Parathyroid adenoma (tissue), 2 donors: ENCODE measurements at regions not wholly inside any gene's neighbourhood (a gene's known extent, or its start where the extent isn't known, plus 50 kb on each side); places are given as distances from the start of the nearest gene placed in this dataset.
"Not testable (repeated sequence)": the region's sequence is repeated elsewhere in the genome, so short reads cannot be mapped to it uniquely, and the experiment has no call there.

Experiments used
- H2AFZ ChIP-seq: fragments of 300-600 bp; sonication (generic); one replicate; pipeline ENCODE4 v1.7.0; 2017; ENCODE audit warnings: antibody characterized with exemption, mild to moderate bottlenecking
- H3K27ac ChIP-seq: fragments of 300-600 bp; sonication (generic); one replicate; pipeline ENCODE4 v1.7.0; 2017
- H3K27me3 ChIP-seq: fragments of 300-600 bp; sonication (generic); one replicate; pipeline ENCODE4 v1.7.0; 2017; ENCODE audit warnings: low read length; ENCODE audit not compliant: control insufficient read depth, insufficient read depth
- H3K36me3 ChIP-seq: fragments of 300-600 bp; sonication (generic); one replicate; pipeline ENCODE4 v1.7.0; 2017; ENCODE audit warnings: low read length; ENCODE audit not compliant: control insufficient read depth, insufficient read depth
- H3K4me1 ChIP-seq: fragments of 300-600 bp; sonication (generic); one replicate; pipeline ENCODE4 v1.7.0; 2017; ENCODE audit warnings: control low read depth
- H3K4me2 ChIP-seq: fragments of 300-600 bp; sonication (generic); one replicate; pipeline ENCODE4 v1.7.0; 2017; ENCODE audit warnings: low read length
- H3K4me3 ChIP-seq: fragments of 300-600 bp; sonication (generic); one replicate; pipeline ENCODE4 v1.7.0; 2017; ENCODE audit warnings: low read depth, low read length
- H3K79me2 ChIP-seq: fragments of 300-600 bp; sonication (generic); one replicate; pipeline ENCODE4 v1.7.0; 2017; ENCODE audit warnings: control low read depth
- H3K9ac ChIP-seq: fragments of 300-600 bp; sonication (generic); one replicate; pipeline ENCODE4 v1.7.0; 2017; ENCODE audit warnings: mild to moderate bottlenecking
- H3K9me3 ChIP-seq: fragments of 300-600 bp; sonication (generic); one replicate; pipeline ENCODE4 v1.7.0; 2017; ENCODE audit warnings: low read length; ENCODE audit not compliant: control insufficient read depth
- CTCF ChIP-seq: fragments of 300-600 bp; sonication (generic); IDR thresholded peaks from one replicate; pipeline ENCODE4 v1.7.0; 2017; ENCODE audit warnings: antibody characterized with exemption, mild to moderate bottlenecking
- donor health status: primary hyperparathyroidism.

- Histone ChIP-seq H3K4me2 (no peak overlapping the region), H3K36me3 (no peaks in the 10 kb centered on the region), H3K9ac (no peak overlapping the region), H3K27ac (no peak overlapping the region), H3K4me1 (no peaks in the 10 kb centered on the region), H3K79me2 (no peaks in the 10 kb centered on the region), H2AFZ (no peak overlapping the region), H3K4me3 (no peak overlapping the region), H3K9me3 (no peaks in the 10 kb centered on the region), H3K27me3 (no peaks in the 10 kb centered on the region)
- TF ChIP-seq CTCF = no peak
Observed at GRCh38 chr17:12195418-12195817, 174.7 kb downstream of the MAP2K4 start.

- no peak for TF ChIP-seq CTCF
- Histone ChIP-seq H3K79me2 (no peaks in the 10 kb centered on the region), H2AFZ (no peak overlapping the region), H3K27ac (no peak overlapping the region), H3K27me3 (no peaks in the 10 kb centered on the region), H3K4me1 (no peaks in the 10 kb centered on the region), H3K36me3 (no peaks in the 10 kb centered on the region), H3K4me2 (no peak overlapping the region), H3K4me3 (no peak overlapping the region), H3K9me3 (no peaks in the 10 kb centered on the region), H3K9ac (no peak overlapping the region)
Observed at GRCh38 chr17:12201294-12201880, 180.7 kb downstream of the MAP2K4 start.

GRCh38 chr17:12209632-12210191 is 189.0 kb downstream of the MAP2K4 start:
- Histone ChIP-seq H3K27ac (no peak overlapping the region), H3K9me3 (no peaks in the 10 kb centered on the region), H2AFZ (no peak overlapping the region), H3K4me3 (no peak overlapping the region), H3K4me1 (no peaks in the 10 kb centered on the region), H3K9ac (no peak overlapping the region), H3K36me3 (no peaks in the 10 kb centered on the region), H3K79me2 (no peaks in the 10 kb centered on the region), H3K27me3 (no peaks in the 10 kb centered on the region), H3K4me2 (no peak overlapping the region)
- TF ChIP-seq CTCF = no peak

GRCh38 chr17:12220714-12221439 is 200.2 kb downstream of the MAP2K4 start:
- not testable (repeated sequence) for H3K36me3 ChIP-seq, H3K9me3 ChIP-seq, H3K27ac ChIP-seq, H2AFZ ChIP-seq, H3K79me2 ChIP-seq, H3K9ac ChIP-seq, H3K4me3 ChIP-seq, H3K27me3 ChIP-seq, H3K4me1 ChIP-seq, H3K4me2 ChIP-seq

- no peaks in the 10 kb centered on the region for H3K4me1 ChIP-seq
- H3K27ac ChIP-seq = no peak overlapping the region
- no peak overlapping the region for H3K4me2 ChIP-seq
- H2AFZ ChIP-seq = no peak overlapping the region
- no peaks in the 10 kb centered on the region for H3K36me3 ChIP-seq
- H3K79me2 ChIP-seq = no peaks in the 10 kb centered on the region
- H3K9me3 ChIP-seq = no peaks in the 10 kb centered on the region
- H3K27me3 ChIP-seq = no peaks in the 10 kb centered on the region
- TF ChIP-seq CTCF = no peak
- no peak overlapping the region for H3K9ac ChIP-seq
- no peak overlapping the region for H3K4me3 ChIP-seq
Observed at GRCh38 chr17:12222392-12222791, 201.7 kb downstream of the MAP2K4 start.
